Ovary (tissue), 3 donors: ENCODE measurements at regions not wholly inside any gene's neighbourhood (a gene's known extent, or its start where the extent isn't known, plus 50 kb on each side); places are given as distances from the start of the nearest gene placed in this dataset.

Experiments
- CTCF ChIP-seq, 3 donors: fragments of 450-650 bp in 2 of 3; fragments of 200-600 bp in 1 of 3; IDR thresholded peaks; one replicate each; pipeline versions ENCODE4 v1.5.1 to v1.8.0; 2016 to 2022; ENCODE audit warnings: antibody characterized with exemption in 3 of 3, mild to moderate bottlenecking in 1 of 3
- EP300 ChIP-seq: sonication (generic); formaldehyde crosslinking; IDR thresholded peaks from one replicate; pipeline ENCODE4 v1.6.1; 2017; ENCODE audit warnings: antibody characterized with exemption
- donor health status: DM: no; HTN: no; CAD: no.

DNA sequence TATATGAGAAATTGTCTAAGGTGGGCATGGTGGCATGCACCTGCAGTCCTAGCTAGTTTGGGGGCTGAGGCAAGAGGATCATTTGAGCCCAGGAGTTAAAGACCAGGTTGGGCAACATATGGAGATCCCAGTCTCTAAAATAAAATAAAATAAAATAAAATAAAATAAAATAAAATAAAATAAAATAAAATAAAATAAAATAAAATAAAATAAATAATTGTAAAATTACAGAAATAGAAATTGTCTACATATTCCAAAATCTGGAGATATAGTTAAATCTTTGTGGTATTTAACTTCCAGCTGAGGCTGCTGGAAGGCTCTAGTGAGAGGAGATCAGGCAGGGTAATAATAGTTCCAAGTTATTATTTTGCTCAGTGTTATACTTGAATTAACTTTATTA lies 1432.1 kb upstream of the CDH2 start:
- TF ChIP-seq CTCF (IDR thresholded peaks at IDR 0.05) (no peak), EP300 (no peak)
